H9 (cell line): ENCODE measurements at regions not wholly inside any gene's neighbourhood (a gene's known extent, or its start where the extent isn't known, plus 50 kb on each side); places are given as distances from the start of the nearest gene placed in this dataset.
A peak's percentile ranks its signal among the peaks of the same experiment; 100 is the strongest.

Experiments used
- DNase-seq: peaks from one replicate; pipeline ENCODE4 v3.0.0-alpha.2; 2017
- H2AFZ ChIP-seq: one replicate; pipeline ENCODE4 v1.6.1; 2013; ENCODE audit warnings: mild to moderate bottlenecking, low read length, control low read depth, moderate library complexity
- H2AK5ac ChIP-seq: 2 replicates; pipeline ENCODE4 v1.6.1; 2013; ENCODE audit warnings: low read length, control low read depth, mixed read lengths; ENCODE audit not compliant: insufficient read length
- H2BK120ac ChIP-seq: one replicate; pipeline ENCODE4 v1.6.1; 2013; ENCODE audit warnings: low read depth, mild to moderate bottlenecking, low read length, control low read depth, inconsistent platforms; ENCODE audit not compliant: poor library complexity, severe bottlenecking
- H2BK12ac ChIP-seq: 2 replicates; pipeline ENCODE4 v1.6.1; 2013; ENCODE audit warnings: low read length, control low read depth, mixed read lengths, low read depth; ENCODE audit not compliant: insufficient read length
- H2BK15ac ChIP-seq: 2 replicates; pipeline ENCODE4 v1.6.1; 2013; ENCODE audit warnings: low read depth, low read length, control low read depth
- H2BK20ac ChIP-seq: one replicate; pipeline ENCODE4 v1.6.1; 2013; ENCODE audit warnings: low read depth, mild to moderate bottlenecking, low read length, control low read depth, inconsistent platforms; ENCODE audit not compliant: poor library complexity, severe bottlenecking
- H2BK5ac ChIP-seq: 2 replicates; pipeline ENCODE4 v1.6.1; 2013; ENCODE audit warnings: low read length, control low read depth, mixed read lengths; ENCODE audit not compliant: insufficient read length
- H3K14ac ChIP-seq: 2 replicates; pipeline ENCODE4 v1.6.1; 2013; ENCODE audit warnings: low read length, control low read depth; ENCODE audit not compliant: insufficient read depth
- H3K18ac ChIP-seq: 2 replicates; pipeline ENCODE4 v1.6.1; 2013; ENCODE audit warnings: low read depth, mild to moderate bottlenecking, mixed read lengths, low read length, control low read depth; ENCODE audit not compliant: insufficient read length
- H3K23ac ChIP-seq: 2 replicates; pipeline ENCODE4 v1.6.1; 2013; ENCODE audit warnings: low read length, control low read depth, mixed read lengths, low read depth; ENCODE audit not compliant: insufficient read length
- H3K23me2 ChIP-seq: 2 replicates; pipeline ENCODE4 v1.6.1; 2013; ENCODE audit warnings: low read depth, mild to moderate bottlenecking, mixed read lengths, low read length, control low read depth; ENCODE audit not compliant: insufficient read length, poor library complexity, severe bottlenecking
- H3K27ac ChIP-seq: 2 replicates; pipeline ENCODE4 v1.5.1; 2013; ENCODE audit warnings: low read length, control low read depth, mixed read lengths, low read depth; ENCODE audit not compliant: insufficient read length
- H3K27me3 ChIP-seq: 2 replicates; pipeline ENCODE4 v1.6.1; 2013; ENCODE audit warnings: low read length, control low read depth, inconsistent platforms; ENCODE audit not compliant: insufficient read depth
- H3K4ac ChIP-seq: 2 replicates; pipeline ENCODE4 v1.6.1; 2013; ENCODE audit warnings: low read depth, mild to moderate bottlenecking, control low read depth, inconsistent platforms, low read length, moderate library complexity
- H3K4me1 ChIP-seq: 2 replicates; pipeline ENCODE4 v1.6.1; 2013; ENCODE audit warnings: low read length, control low read depth, inconsistent platforms; ENCODE audit not compliant: insufficient read depth
- H3K4me2 ChIP-seq: 2 replicates; pipeline ENCODE4 v1.6.1; 2013; ENCODE audit warnings: low read length, control low read depth, mixed read lengths; ENCODE audit not compliant: insufficient read length, insufficient read depth
- H3K56ac ChIP-seq: 2 replicates; pipeline ENCODE4 v1.6.1; 2013; ENCODE audit warnings: low read depth, mild to moderate bottlenecking, mixed read lengths, low read length, control low read depth; ENCODE audit not compliant: insufficient read length
- H3K79me1 ChIP-seq: 2 replicates; pipeline ENCODE4 v1.6.1; 2013; ENCODE audit warnings: low read depth, mild to moderate bottlenecking, moderate library complexity, low read length, control low read depth, inconsistent platforms; ENCODE audit not compliant: insufficient read depth, poor library complexity, severe bottlenecking
- H3K79me2 ChIP-seq: 2 replicates; pipeline ENCODE4 v1.6.1; 2013; ENCODE audit warnings: low read length, control low read depth, inconsistent platforms; ENCODE audit not compliant: insufficient read depth
- H3K9ac ChIP-seq: 2 replicates; pipeline ENCODE4 v1.6.1; 2013; ENCODE audit warnings: low read length, control low read depth, mixed read lengths; ENCODE audit not compliant: insufficient read length; ENCODE audit errors: extremely low read depth
- H3K9me3 ChIP-seq: one replicate; pipeline ENCODE4 v1.6.1; 2013; ENCODE audit warnings: low read depth, low read length, inconsistent platforms; ENCODE audit not compliant: control insufficient read depth
- H3T11ph ChIP-seq: one replicate; pipeline ENCODE4 v1.6.1; 2013; ENCODE audit warnings: mild to moderate bottlenecking, low read length, control low read depth, inconsistent platforms
- H4K20me1 ChIP-seq: one replicate; pipeline ENCODE4 v1.6.1; 2013; ENCODE audit not compliant: control insufficient read depth, insufficient read length, insufficient read depth
- H4K5ac ChIP-seq: 2 replicates; pipeline ENCODE4 v1.6.1; 2013; ENCODE audit warnings: low read depth, mild to moderate bottlenecking, mixed read lengths, low read length, control low read depth; ENCODE audit not compliant: insufficient read length
- H4K8ac ChIP-seq: replicated peaks from 2 replicates; pipeline ENCODE4 v1.6.1; 2013; ENCODE audit warnings: low read length, control low read depth, mixed read lengths, low read depth; ENCODE audit not compliant: insufficient read length
- H4K91ac ChIP-seq: 2 replicates; pipeline ENCODE4 v1.6.1; 2013; ENCODE audit warnings: low read depth, mild to moderate bottlenecking, moderate library complexity, mixed read lengths, low read length, control low read depth; ENCODE audit not compliant: insufficient read length
- H3K27ac Mint-ChIP-seq, 3 experiments: 2 replicates in 2 of 3; 3 replicates in 1 of 3; pipeline ENCODE4 v1.8.0; 2020 to 2021; ENCODE audit warnings: mixed read lengths in 3 of 3, mild to moderate bottlenecking in 1 of 3, moderate library complexity in 1 of 3
- H3K27me3 Mint-ChIP-seq: 2 replicates; pipeline ENCODE4 v1.8.0; 2021; ENCODE audit warnings: low read depth, mild to moderate bottlenecking, moderate library complexity, mixed read lengths
- H3K36me3 Mint-ChIP-seq, 3 experiments: 2 replicates in 2 of 3; 3 replicates in 1 of 3; pipeline ENCODE4 v1.8.0; 2020 to 2021; ENCODE audit warnings: low read depth in 3 of 3, mixed read lengths in 3 of 3; ENCODE audit not compliant: insufficient read depth in 1 of 3
- H3K4me1 Mint-ChIP-seq, 2 experiments: 2 replicates each; pipeline ENCODE4 v1.8.0; 2020; ENCODE audit warnings: mixed read lengths in 2 of 2
- H3K4me3 Mint-ChIP-seq, 2 experiments: 2 replicates in 1 of 2; 3 replicates in 1 of 2; pipeline ENCODE4 v1.8.0; 2020 to 2021; ENCODE audit warnings: mild to moderate bottlenecking in 2 of 2, mixed read lengths in 2 of 2, moderate library complexity in 1 of 2
- H3K9me3 Mint-ChIP-seq, 2 experiments: 2 replicates in 1 of 2; 3 replicates in 1 of 2; pipeline ENCODE4 v1.8.0; 2020; ENCODE audit warnings: mild to moderate bottlenecking in 2 of 2, mixed read lengths in 2 of 2, moderate library complexity in 1 of 2
- CTCF ChIP-seq: fragments of 200-600 bp; sonication (generic); conservative IDR thresholded peaks from 3 replicates; pipeline ENCODE4 v1.8.0; 2021; ENCODE audit warnings: antibody characterized with exemption, mild to moderate bottlenecking
- WGBS: extraction: QIAGEN DNeasy Blood & Tissue Kit; methylation state at CpG from one replicate; pipeline ENCODE4 v1.1.7; 2013; ENCODE audit warnings: missing lambda C conversion rate, low lambda C conversion rate, mixed read lengths; ENCODE audit not compliant: insufficient read length; ENCODE audit errors: extremely low coverage; 5-methylcytosine and 5-hydroxymethylcytosine counted together

- no peak overlapping the region for H2BK120ac ChIP-seq
- H4K5ac ChIP-seq: no peak overlapping the region
- H3K79me1 ChIP-seq: no peaks in the 10 kb centered on the region
- H3T11ph ChIP-seq: no peak overlapping the region
- no peak overlapping the region for H2BK12ac ChIP-seq
- no peak for TF ChIP-seq CTCF
- no peak overlapping the region for H3K56ac ChIP-seq
- no peak overlapping the region for H3K23ac ChIP-seq
- H3K4me1 ChIP-seq: no peaks in the 10 kb centered on the region; the same call in 1 of the 2 replicates
- no peak overlapping the region for H3K9ac ChIP-seq
- no peak overlapping the region for H2AFZ ChIP-seq
- no peak overlapping the region for H2AK5ac ChIP-seq
- no peak overlapping the region for H4K91ac ChIP-seq
- H3K18ac ChIP-seq: no peak overlapping the region
- H3K14ac ChIP-seq: no peak overlapping the region
- no peaks in the 10 kb centered on the region for H3K79me2 ChIP-seq
- no peak for DNase-seq
- peaks cover 6 to 39% (median 17%) of the 10 kb centered on the region in 3 experiments; a peak in 6 of 7 replicates for H3K36me3 Mint-ChIP-seq
- no peak overlapping the region for H2BK5ac ChIP-seq
- H3K27me3 Mint-ChIP-seq: no peaks in the 10 kb centered on the region; the same call in 1 of the 2 replicates
- no peaks in the 10 kb centered on the region for H3K9me3 ChIP-seq
- H3K9me3 Mint-ChIP-seq: peaks cover 17 to 18% of the 10 kb centered on the region in 2 experiments
- H4K8ac ChIP-seq: no peak overlapping the region
- H4K20me1 ChIP-seq: no peaks in the 10 kb centered on the region
- peak overlapping the region in 1 of 3 experiments; percentile 65; a peak in 2 of 7 replicates for H3K27ac Mint-ChIP-seq
- no peaks in the 10 kb centered on the region for H3K23me2 ChIP-seq
- H3K4me3 Mint-ChIP-seq: no peak overlapping the region
- no peak overlapping the region for H2BK15ac ChIP-seq
- H3K27ac ChIP-seq: no peak overlapping the region
- H3K27me3 ChIP-seq: no peaks in the 10 kb centered on the region
- H3K4ac ChIP-seq: no peak overlapping the region
- no CpG with 5 or more reads among the region's 4 CpGs for WGBS
- H3K4me1 Mint-ChIP-seq: peaks cover 12 to 13% of the 10 kb centered on the region in 2 experiments
- H3K4me2 ChIP-seq: no peak overlapping the region
- H2BK20ac ChIP-seq: no peak overlapping the region
Measured at GRCh38 chr5:166093312-166093711, 2198.1 kb upstream of the WWC1 start.
